NK-92 treated with Interleukin-12 subunit alpha and Interleukin-12 subunit beta, amount 100 ng/mL, for 24 hours (cell line): ENCODE measurements at regions not wholly inside any gene's neighbourhood (a gene's known extent, or its start where the extent isn't known, plus 50 kb on each side); places are given as distances from the start of the nearest gene placed in this dataset.
"Not testable (repeated sequence)": the region's sequence is repeated elsewhere in the genome, so short reads cannot be mapped to it uniquely, and the experiment has no call there.

Source experiments
- DNase-seq: peaks from one replicate; lab custom pipeline; 2025; lab: John Stamatoyannopoulos, UW

GRCh38 chr16:80008857-80009256, 408.3 kb upstream of the MAF start:
- no peak for DNase-seq

GRCh38 chr16:80007231-80007630, 406.7 kb upstream of the MAF start:
- DNase-seq, result no peak

- no peak for DNase-seq
These were observed 406.0 kb upstream of the MAF start for GRCh38 chr16:80006241-80007215.

GRCh38 chr16:80004113-80004512, 403.6 kb upstream of the MAF start:
- DNase-seq, result no peak

GRCh38 chr16:80002261-80002660, 401.7 kb upstream of the MAF start:
- no peak for DNase-seq

GRCh38 chr16:79998143-79998542, 397.6 kb upstream of the MAF start:
- no peak for DNase-seq

GRCh38 chr16:79997257-79997656, 396.7 kb upstream of the MAF start:
- no peak for DNase-seq

- no peak for DNase-seq
These were observed 395.8 kb upstream of the MAF start for GRCh38 chr16:79996321-79996720.

GRCh38 chr16:79995315-79995714, 394.8 kb upstream of the MAF start:
- no peak for DNase-seq

GRCh38 chr16:79994418-79994817, 393.9 kb upstream of the MAF start:
- DNase-seq, result no peak

- DNase-seq, result no peak
These were observed 393.2 kb upstream of the MAF start for GRCh38 chr16:79993629-79994209.

- DNase-seq, result no peak
These were observed 391.4 kb upstream of the MAF start for GRCh38 chr16:79991969-79992368.

GRCh38 chr16:79988721-79989220, 388.2 kb upstream of the MAF start:
- no peak for DNase-seq

GRCh38 chr16:79988089-79988488, 387.6 kb upstream of the MAF start:
- no peak for DNase-seq

GRCh38 chr16:79986352-79986751, 385.8 kb upstream of the MAF start:
- DNase-seq, result no peak

GRCh38 chr16:79985606-79986005, 385.1 kb upstream of the MAF start:
- no peak for DNase-seq

GRCh38 chr16:79984149-79984548, 383.6 kb upstream of the MAF start:
- DNase-seq, result not testable (repeated sequence)

GRCh38 chr16:79982862-79983261, 382.3 kb upstream of the MAF start:
- no peak for DNase-seq

GRCh38 chr16:79982361-79982760, 381.8 kb upstream of the MAF start:
- DNase-seq, result no peak

- no peak for DNase-seq
These were observed 381.3 kb upstream of the MAF start for GRCh38 chr16:79981814-79982213.

- no peak for DNase-seq
These were observed 380.3 kb upstream of the MAF start for GRCh38 chr16:79980650-79981521.
